AG04450 (cell line): ENCODE measurements at regions not wholly inside any gene's neighbourhood (a gene's known extent, or its start where the extent isn't known, plus 50 kb on each side); places are given as distances from the start of the nearest gene placed in this dataset.

Experiments used
- CTCF ChIA-PET: fragments of 300-600, 350-600 bp; formaldehyde crosslinking; extraction: SDS; loops from one replicate; lab custom pipeline; 2022; ENCODE audit warnings: antibody characterized with exemption, inconsistent platforms; lab: Charles Lee
- POLR2A ChIA-PET: fragments of 350-600 bp; formaldehyde crosslinking; extraction: SDS; loops from one replicate; lab custom pipeline; 2021; ENCODE audit warnings: antibody characterized with exemption, inconsistent platforms; lab: Yijun Ruan, JAX
- DNase-seq: peaks from one replicate; pipeline ENCODE4 v3.0.0-alpha.2; 2011; ENCODE audit warnings: low read depth, low spot score
- H3K27ac ChIP-seq: one replicate; pipeline ENCODE4 v1.5.1; 2012; ENCODE audit warnings: low read depth, low read length, control low read depth
- H3K27me3 ChIP-seq: one replicate; pipeline ENCODE4 v1.6.0; 2012; ENCODE audit warnings: low read length; ENCODE audit not compliant: control insufficient read depth, insufficient read depth
- H3K4me3 ChIP-seq: 2 replicates; pipeline ENCODE4 v1.5.1; 2011; ENCODE audit warnings: mild to moderate bottlenecking, low read depth, low read length, control low read depth
- H3K9me3 ChIP-seq: 2 replicates; pipeline ENCODE4 v1.5.1; 2012; ENCODE audit warnings: low read length; ENCODE audit not compliant: control insufficient read depth, insufficient read depth
- CTCF ChIP-seq: IDR thresholded peaks from 2 replicates; pipeline ENCODE4 v1.5.1; 2011; ENCODE audit warnings: low read depth, low read length, control low read depth, inconsistent platforms

GRCh38 chr4:187426511-187426910, 569.1 kb upstream of the ZFP42 start:
- Histone ChIP-seq H3K9me3 (no peaks in the 10 kb centered on the region), H3K27ac (no peak overlapping the region), H3K4me3 (no peak overlapping the region), H3K27me3 (no peaks in the 10 kb centered on the region)
- DNase-seq = no peak
- ChIA-PET CTCF (no interaction called here), POLR2A (no interaction called here)
- no peak for TF ChIP-seq CTCF

GRCh38 chr4:187432310-187432709, 563.3 kb upstream of the ZFP42 start:
- ChIA-PET POLR2A (no interaction called here), CTCF (no interaction called here)
- no peak for TF ChIP-seq CTCF
- H3K27me3 ChIP-seq = no peaks in the 10 kb centered on the region
- no peak for DNase-seq
- no peak overlapping the region for H3K27ac ChIP-seq
- no peak overlapping the region for H3K4me3 ChIP-seq
- H3K9me3 ChIP-seq = no peaks in the 10 kb centered on the region

- DNase-seq = no peak
- no peak for TF ChIP-seq CTCF
- no peaks in the 10 kb centered on the region for H3K27me3 ChIP-seq
- ChIA-PET POLR2A (no interaction called here), CTCF (no interaction called here)
- H3K4me3 ChIP-seq = no peak overlapping the region
- peaks cover 6% of the 10 kb centered on the region; the same call in 1 of the 2 replicates for H3K9me3 ChIP-seq
- H3K27ac ChIP-seq = no peak overlapping the region
These were observed 562.4 kb upstream of the ZFP42 start for GRCh38 chr4:187433141-187433540.

GRCh38 chr4:187436251-187436650, 559.3 kb upstream of the ZFP42 start:
- CTCF ChIA-PET = no interaction called here

GRCh38 chr4:187444061-187444460, 551.5 kb upstream of the ZFP42 start:
- TF ChIP-seq CTCF = no peak
- Histone ChIP-seq H3K4me3 (no peak overlapping the region), H3K27ac (no peak overlapping the region), H3K9me3 (no peaks in the 10 kb centered on the region), H3K27me3 (no peaks in the 10 kb centered on the region)
- ChIA-PET POLR2A (no interaction called here), CTCF (interaction anchor here (0.6 to 0.7 kb wide), 2 partner anchors 621 to 814 kb away, joined by 3 to 5 read pairs; no protein-coding TSS in a partner anchor)
- no peak for DNase-seq

More at GRCh38 chr4:187436251-187436650, 559.3 kb upstream of the ZFP42 start:
- no peak for DNase-seq
- Histone ChIP-seq H3K27ac (no peak overlapping the region), H3K9me3 (peaks cover 6% of the 10 kb centered on the region; the same call in 1 of the 2 replicates), H3K27me3 (no peaks in the 10 kb centered on the region), H3K4me3 (no peak overlapping the region)
- TF ChIP-seq CTCF = no peak
- POLR2A ChIA-PET = no interaction called here
